T1000 (cell line): ENCODE measurements at regions not wholly inside any gene's neighbourhood (a gene's known extent, or its start where the extent isn't known, plus 50 kb on each side); places are given as distances from the start of the nearest gene placed in this dataset.

Source experiments
- DNase-seq: peaks from one replicate; lab custom pipeline; 2025; ENCODE audit warnings: mixed read lengths; lab: John Stamatoyannopoulos, UW

- DNase-seq: no peak
Observed at GRCh38 chr12:81811061-81811777, 52.1 kb upstream of the PPFIA2 start.

GRCh38 chr12:81809829-81810595 lies 50.9 kb upstream of the PPFIA2 start:
- no peak for DNase-seq

DNA sequence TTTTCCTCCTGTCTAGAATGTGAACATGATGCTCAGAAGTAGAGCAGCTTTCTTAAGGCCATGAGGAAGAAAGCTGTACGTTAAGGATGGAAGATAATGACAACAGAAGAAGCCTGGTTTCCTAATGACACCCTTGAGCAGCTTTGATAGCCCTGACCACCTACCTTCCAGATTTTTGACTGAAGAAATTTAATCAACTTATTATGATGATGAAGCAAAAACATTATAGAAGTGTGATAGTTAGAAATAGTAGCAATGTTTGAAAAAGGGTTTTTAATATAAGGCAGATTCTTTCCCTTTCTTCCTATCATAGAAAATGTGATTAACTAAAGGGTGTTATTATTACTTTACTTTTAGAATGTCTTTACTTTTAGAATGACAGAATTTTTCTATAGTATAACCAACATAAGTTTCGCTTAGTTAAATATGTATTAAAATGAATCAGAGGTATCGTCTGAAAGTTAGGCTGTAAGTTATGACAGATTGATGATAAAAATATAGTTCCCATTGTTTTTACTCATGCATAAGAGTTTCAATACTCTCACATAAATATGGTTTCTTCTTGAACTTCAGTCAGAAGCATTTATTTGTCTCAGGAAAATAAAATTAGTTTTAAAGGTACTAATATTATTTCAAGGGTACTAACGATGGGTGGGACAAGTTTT lies 50.1 kb upstream of the PPFIA2 start:
- no peak for DNase-seq
